NCI-H2227 (cell line): ENCODE measurements at regions not wholly inside any gene's neighbourhood (a gene's known extent, or its start where the extent isn't known, plus 50 kb on each side); places are given as distances from the start of the nearest gene placed in this dataset.
"Not testable (repeated sequence)": the region's sequence is repeated elsewhere in the genome, so short reads cannot be mapped to it uniquely, and the experiment has no call there.

ENCODE experiments used
- DNase-seq: peaks from one replicate; lab custom pipeline; 2025; ENCODE audit not compliant: unreplicated experiment; lab: John Stamatoyannopoulos, UW

GRCh38 chr13:87166348-87166747, 504.8 kb upstream of the SLITRK5 start:
- no peak for DNase-seq

GRCh38 chr13:87168390-87168789, 502.8 kb upstream of the SLITRK5 start:
- DNase-seq = no peak

- DNase-seq = no peak
These were observed 501.8 kb upstream of the SLITRK5 start for GRCh38 chr13:87169337-87169736.

- DNase-seq = no peak
These were observed 498.9 kb upstream of the SLITRK5 start for GRCh38 chr13:87172166-87172835.

GRCh38 chr13:87185138-87185537, 486.0 kb upstream of the SLITRK5 start:
- DNase-seq = not testable (repeated sequence)

- DNase-seq = not testable (repeated sequence)
These were observed 484.5 kb upstream of the SLITRK5 start for GRCh38 chr13:87186647-87187046.

GRCh38 chr13:87191485-87191884, 479.7 kb upstream of the SLITRK5 start:
- not testable (repeated sequence) for DNase-seq

- DNase-seq = no peak
These were observed 472.8 kb upstream of the SLITRK5 start for GRCh38 chr13:87198371-87198770.

GRCh38 chr13:87206708-87207107, 464.5 kb upstream of the SLITRK5 start:
- no peak for DNase-seq

GRCh38 chr13:87207280-87208003, 463.7 kb upstream of the SLITRK5 start:
- no peak for DNase-seq

GRCh38 chr13:87208636-87209035, 462.5 kb upstream of the SLITRK5 start:
- DNase-seq = no peak

GRCh38 chr13:87234981-87235380, 436.2 kb upstream of the SLITRK5 start:
- DNase-seq = no peak

- no peak for DNase-seq
These were observed 435.6 kb upstream of the SLITRK5 start for GRCh38 chr13:87235621-87236020.

- no peak for DNase-seq
These were observed 426.8 kb upstream of the SLITRK5 start for GRCh38 chr13:87244256-87244890.

GRCh38 chr13:87249847-87250246, 421.3 kb upstream of the SLITRK5 start:
- DNase-seq = not testable (repeated sequence)

GRCh38 chr13:87255394-87255793, 415.8 kb upstream of the SLITRK5 start:
- no peak for DNase-seq

GRCh38 chr13:87259479-87260083, 411.6 kb upstream of the SLITRK5 start:
- peak; percentile 2 for DNase-seq

GRCh38 chr13:87274209-87274819, 396.9 kb upstream of the SLITRK5 start:
- peak; percentile 45 for DNase-seq

GRCh38 chr13:87280139-87280538, 391.0 kb upstream of the SLITRK5 start:
- DNase-seq = no peak

- DNase-seq = no peak
These were observed 383.4 kb upstream of the SLITRK5 start for GRCh38 chr13:87287721-87288120.

- DNase-seq = no peak
These were observed 375.5 kb upstream of the SLITRK5 start for GRCh38 chr13:87295636-87296035.
